ENCODE measurements at regions not wholly inside any gene's neighbourhood (a gene's known extent, or its start where the extent isn't known, plus 50 kb on each side); places are given as distances from the start of the nearest gene placed in this dataset.
"Not testable (repeated sequence)": the region's sequence is repeated elsewhere in the genome, so short reads cannot be mapped to it uniquely, and the experiment has no call there.

- Histone ChIP-seq H3K4me3 (ENCODE audit: low read length) (no peak overlapping the region), H3K4me1 (ENCODE audit: control insufficient read depth, insufficient read depth, low read length) (no peaks in the 10 kb centered on the region), H3K9me3 (replicated peaks; ENCODE audit: control insufficient read depth, low read depth, low read length) (no peaks in the 10 kb centered on the region), H3K27me3 (ENCODE audit: control insufficient read depth, insufficient read depth, low read length) (no peaks in the 10 kb centered on the region), H3K36me3 (ENCODE audit: control insufficient read depth, insufficient read depth, low read length) (no peaks in the 10 kb centered on the region), H3K27ac (ENCODE audit: low read length) (no peak overlapping the region)
- DNase-seq = no peak
- WGBS (ENCODE audit: insufficient coverage) = no CpG with 5 or more reads among the region's 4 CpGs
These were observed 218.9 kb downstream of the TMEM161B start for GRCh38 chr5:88049737-88050136.

GRCh38 chr5:88049156-88049555, 219.5 kb downstream of the TMEM161B start:
- Histone ChIP-seq H3K27ac (ENCODE audit: low read length) (no peak overlapping the region), H3K4me1 (ENCODE audit: control insufficient read depth, insufficient read depth, low read length) (no peaks in the 10 kb centered on the region), H3K27me3 (ENCODE audit: control insufficient read depth, insufficient read depth, low read length) (no peaks in the 10 kb centered on the region), H3K36me3 (ENCODE audit: control insufficient read depth, insufficient read depth, low read length) (no peaks in the 10 kb centered on the region), H3K4me3 (ENCODE audit: low read length) (no peak overlapping the region), H3K9me3 (replicated peaks; ENCODE audit: control insufficient read depth, low read depth, low read length) (no peaks in the 10 kb centered on the region)
- no peak for DNase-seq
- WGBS (ENCODE audit: insufficient coverage) = no CpG with 5 or more reads among the region's 3 CpGs

- H3K27me3 ChIP-seq (ENCODE audit: control insufficient read depth, insufficient read depth, low read length) = no peaks in the 10 kb centered on the region
- DNase-seq = no peak
- no peaks in the 10 kb centered on the region for H3K9me3 ChIP-seq (replicated peaks; ENCODE audit: control insufficient read depth, low read depth, low read length)
- no peaks in the 10 kb centered on the region for H3K36me3 ChIP-seq (ENCODE audit: control insufficient read depth, insufficient read depth, low read length)
- 40% methylated on average over 1 of the region's 4 CpGs for WGBS (ENCODE audit: insufficient coverage)
- H3K4me1 ChIP-seq (ENCODE audit: control insufficient read depth, insufficient read depth, low read length) = no peaks in the 10 kb centered on the region
- H3K27ac ChIP-seq (ENCODE audit: low read length) = no peak overlapping the region
- H3K4me3 ChIP-seq (ENCODE audit: low read length) = no peak overlapping the region
These were observed 222.6 kb downstream of the TMEM161B start for GRCh38 chr5:88045931-88046461.

GRCh38 chr5:88045165-88045564, 223.5 kb downstream of the TMEM161B start:
- no peak for DNase-seq
- WGBS (ENCODE audit: insufficient coverage) = no CpG with 5 or more reads among the region's 1 CpG

GRCh38 chr5:88034520-88034919, 234.1 kb downstream of the TMEM161B start:
- Histone ChIP-seq H3K36me3 (ENCODE audit: control insufficient read depth, insufficient read depth, low read length) (no peaks in the 10 kb centered on the region), H3K27ac (ENCODE audit: low read length) (no peak overlapping the region), H3K4me3 (ENCODE audit: low read length) (no peak overlapping the region), H3K4me1 (ENCODE audit: control insufficient read depth, insufficient read depth, low read length) (no peaks in the 10 kb centered on the region), H3K27me3 (ENCODE audit: control insufficient read depth, insufficient read depth, low read length) (no peaks in the 10 kb centered on the region), H3K9me3 (replicated peaks; ENCODE audit: control insufficient read depth, low read depth, low read length) (no peaks in the 10 kb centered on the region)
- WGBS (ENCODE audit: insufficient coverage) = no CpG with 5 or more reads among the region's 1 CpG
- no peak for DNase-seq

More at GRCh38 chr5:88045165-88045564, 223.5 kb downstream of the TMEM161B start:
- Histone ChIP-seq H3K4me1 (ENCODE audit: control insufficient read depth, insufficient read depth, low read length) (no peaks in the 10 kb centered on the region), H3K27me3 (ENCODE audit: control insufficient read depth, insufficient read depth, low read length) (no peaks in the 10 kb centered on the region), H3K27ac (ENCODE audit: low read length) (no peak overlapping the region), H3K9me3 (replicated peaks; ENCODE audit: control insufficient read depth, low read depth, low read length) (no peaks in the 10 kb centered on the region), H3K36me3 (ENCODE audit: control insufficient read depth, insufficient read depth, low read length) (no peaks in the 10 kb centered on the region), H3K4me3 (ENCODE audit: low read length) (no peak overlapping the region)

- Histone ChIP-seq H3K4me3 (ENCODE audit: low read length) (no peak overlapping the region), H3K4me1 (ENCODE audit: control insufficient read depth, insufficient read depth, low read length) (no peaks in the 10 kb centered on the region), H3K27me3 (ENCODE audit: control insufficient read depth, insufficient read depth, low read length) (no peaks in the 10 kb centered on the region), H3K36me3 (ENCODE audit: control insufficient read depth, insufficient read depth, low read length) (no peaks in the 10 kb centered on the region), H3K27ac (ENCODE audit: low read length) (no peak overlapping the region), H3K9me3 (replicated peaks; ENCODE audit: control insufficient read depth, low read depth, low read length) (no peaks in the 10 kb centered on the region)
- no CpG with 5 or more reads among the region's 2 CpGs for WGBS (ENCODE audit: insufficient coverage)
- no peak for DNase-seq
These were observed 235.5 kb downstream of the TMEM161B start for GRCh38 chr5:88033191-88033590.

- DNase-seq = no peak
- no CpG with 5 or more reads among the region's 2 CpGs for WGBS (ENCODE audit: insufficient coverage)
- no peak overlapping the region for H3K27ac ChIP-seq (ENCODE audit: low read length)
- no peaks in the 10 kb centered on the region for H3K9me3 ChIP-seq (replicated peaks; ENCODE audit: control insufficient read depth, low read depth, low read length)
- H3K4me1 ChIP-seq (ENCODE audit: control insufficient read depth, insufficient read depth, low read length) = no peaks in the 10 kb centered on the region
- no peaks in the 10 kb centered on the region for H3K36me3 ChIP-seq (ENCODE audit: control insufficient read depth, insufficient read depth, low read length)
- no peak overlapping the region for H3K4me3 ChIP-seq (ENCODE audit: low read length)
- H3K27me3 ChIP-seq (ENCODE audit: control insufficient read depth, insufficient read depth, low read length) = no peaks in the 10 kb centered on the region
These were observed 239.6 kb downstream of the TMEM161B start for GRCh38 chr5:88029011-88029410.

GRCh38 chr5:88021141-88021540, 247.5 kb downstream of the TMEM161B start:
- Histone ChIP-seq H3K27ac (ENCODE audit: low read length) (no peak overlapping the region), H3K4me1 (ENCODE audit: control insufficient read depth, insufficient read depth, low read length) (no peaks in the 10 kb centered on the region), H3K9me3 (replicated peaks; ENCODE audit: control insufficient read depth, low read depth, low read length) (no peaks in the 10 kb centered on the region), H3K36me3 (ENCODE audit: control insufficient read depth, insufficient read depth, low read length) (no peaks in the 10 kb centered on the region), H3K27me3 (ENCODE audit: control insufficient read depth, insufficient read depth, low read length) (no peaks in the 10 kb centered on the region), H3K4me3 (ENCODE audit: low read length) (no peak overlapping the region)
- DNase-seq = no peak
- 14% methylated on average over 1 of the region's 5 CpGs for WGBS (ENCODE audit: insufficient coverage)

- H3K9me3 ChIP-seq (replicated peaks; ENCODE audit: control insufficient read depth, low read depth, low read length); DNase-seq; H3K4me1 ChIP-seq (ENCODE audit: control insufficient read depth, insufficient read depth, low read length); H3K27me3 ChIP-seq (ENCODE audit: control insufficient read depth, insufficient read depth, low read length); H3K27ac ChIP-seq (ENCODE audit: low read length); H3K4me3 ChIP-seq (ENCODE audit: low read length); H3K36me3 ChIP-seq (ENCODE audit: control insufficient read depth, insufficient read depth, low read length): not testable (repeated sequence)
- WGBS (ENCODE audit: insufficient coverage) = 81% methylated on average over 3 of the region's 7 CpGs
These were observed 253.7 kb downstream of the TMEM161B start for GRCh38 chr5:88014984-88015383.

- Histone ChIP-seq H3K9me3 (replicated peaks; ENCODE audit: control insufficient read depth, low read depth, low read length) (no peaks in the 10 kb centered on the region), H3K4me3 (ENCODE audit: low read length) (no peak overlapping the region), H3K27me3 (ENCODE audit: control insufficient read depth, insufficient read depth, low read length) (no peaks in the 10 kb centered on the region), H3K4me1 (ENCODE audit: control insufficient read depth, insufficient read depth, low read length) (no peaks in the 10 kb centered on the region), H3K36me3 (ENCODE audit: control insufficient read depth, insufficient read depth, low read length) (no peaks in the 10 kb centered on the region), H3K27ac (ENCODE audit: low read length) (no peak overlapping the region)
- no peak for DNase-seq
- 26% methylated on average over 3 of the region's 5 CpGs for WGBS (ENCODE audit: insufficient coverage)
These were observed 267.8 kb downstream of the TMEM161B start for GRCh38 chr5:88000877-88001276.

GRCh38 chr5:87997662-87998061, 271.0 kb downstream of the TMEM161B start:
- no peaks in the 10 kb centered on the region for H3K4me1 ChIP-seq (ENCODE audit: control insufficient read depth, insufficient read depth, low read length)
- no peaks in the 10 kb centered on the region for H3K9me3 ChIP-seq (replicated peaks; ENCODE audit: control insufficient read depth, low read depth, low read length)
- H3K27me3 ChIP-seq (ENCODE audit: control insufficient read depth, insufficient read depth, low read length) = no peaks in the 10 kb centered on the region
- no peak overlapping the region for H3K27ac ChIP-seq (ENCODE audit: low read length)
- H3K36me3 ChIP-seq (ENCODE audit: control insufficient read depth, insufficient read depth, low read length) = no peaks in the 10 kb centered on the region
- WGBS (ENCODE audit: insufficient coverage) = 73% methylated on average over 2 of the region's 3 CpGs
- H3K4me3 ChIP-seq (ENCODE audit: low read length) = no peak overlapping the region
- no peak for DNase-seq

Measured in muscle of leg (tissue), 3 donors.